Keratinocyte (primary cell): ENCODE measurements at regions not wholly inside any gene's neighbourhood (a gene's known extent, or its start where the extent isn't known, plus 50 kb on each side); places are given as distances from the start of the nearest gene placed in this dataset.

Source experiments
- DNase-seq: peaks from one replicate; pipeline ENCODE4 v3.0.0-alpha.2; 2011; ENCODE audit warnings: low read depth, missing footprints, low spot score
- FAIRE-seq: peaks from 2 replicates; lab custom pipeline; 2011; peaks lifted over from hg19 to GRCh38; lab: Jason Lieb, UNC
- H2AFZ ChIP-seq: 2 replicates; pipeline ENCODE4 v1.6.0; 2012; ENCODE audit warnings: low read length, control low read depth, inconsistent platforms; ENCODE audit not compliant: control insufficient read depth
- H3K27ac ChIP-seq: 2 replicates; pipeline ENCODE4 v1.5.1; 2011; ENCODE audit warnings: low read length; ENCODE audit not compliant: control insufficient read depth, insufficient read depth
- H3K27me3 ChIP-seq: 3 replicates; pipeline ENCODE4 v1.6.0; 2011; ENCODE audit warnings: low read length; ENCODE audit not compliant: control insufficient read depth, insufficient read depth; ENCODE audit errors: extremely low read depth
- H3K36me3 ChIP-seq, 2 experiments: 2 replicates in 1 of 2; 3 replicates in 1 of 2; pipeline ENCODE4 v1.5.1; 2011; ENCODE audit warnings: low read length in 2 of 2, mild to moderate bottlenecking in 1 of 2; ENCODE audit not compliant: control insufficient read depth in 2 of 2, insufficient read depth in 2 of 2; ENCODE audit errors: extremely low read depth in 1 of 2
- H3K4me1 ChIP-seq: 3 replicates; pipeline ENCODE4 v1.5.1; 2011; ENCODE audit warnings: low read length; ENCODE audit not compliant: control insufficient read depth, insufficient read depth; ENCODE audit errors: extremely low read depth
- H3K4me2 ChIP-seq: 3 replicates; pipeline ENCODE4 v1.6.0; 2011; ENCODE audit warnings: low read depth, low read length; ENCODE audit not compliant: control insufficient read depth, insufficient read depth; ENCODE audit errors: extremely low read depth
- H3K4me3 ChIP-seq, 3 experiments: fragments of 200-600 bp in 1 of 3; sonication (generic) in 1 of 3; 2 replicates in 2 of 3; 3 replicates in 1 of 3; pipeline ENCODE4 v1.5.1; 2011 to 2016; ENCODE audit warnings: low read length in 3 of 3, mild to moderate bottlenecking in 3 of 3, control low read depth in 2 of 3, inconsistent platforms in 1 of 3, low read depth in 1 of 3, mixed read lengths in 1 of 3, mixed run types in 1 of 3, moderate library complexity in 1 of 3; ENCODE audit not compliant: control insufficient read depth in 2 of 3, insufficient read depth in 2 of 3; ENCODE audit errors: extremely low read depth in 1 of 3
- H3K79me2 ChIP-seq: 2 replicates; pipeline ENCODE4 v1.6.0; 2012; ENCODE audit warnings: low read length; ENCODE audit not compliant: control insufficient read depth, insufficient read depth
- H3K9ac ChIP-seq: 3 replicates; pipeline ENCODE4 v1.6.0; 2011; ENCODE audit warnings: low read length; ENCODE audit not compliant: control insufficient read depth, insufficient read depth; ENCODE audit errors: extremely low read depth
- H3K9me1 ChIP-seq: 3 replicates; pipeline ENCODE4 v1.6.0; 2011; ENCODE audit warnings: low read length; ENCODE audit not compliant: control insufficient read depth, insufficient read depth; ENCODE audit errors: extremely low read depth
- H3K9me3 ChIP-seq: 2 replicates; pipeline ENCODE4 v1.5.1; 2012; ENCODE audit warnings: low read depth, low read length; ENCODE audit not compliant: control insufficient read depth
- H4K20me1 ChIP-seq: 3 replicates; pipeline ENCODE4 v1.6.0; 2011; ENCODE audit warnings: low read length; ENCODE audit not compliant: control insufficient read depth, insufficient read depth; ENCODE audit errors: extremely low read depth
- CTCF ChIP-seq, 3 experiments: IDR thresholded peaks in 1 of 3; conservative IDR thresholded peaks in 1 of 3; optimal IDR thresholded peaks in 1 of 3; 2 replicates in 2 of 3; 3 replicates in 1 of 3; pipeline versions ENCODE3 to v1.5.1; 2011; ENCODE audit warnings: low read length in 3 of 3, mild to moderate bottlenecking in 3 of 3, moderate library complexity in 2 of 3, control low read depth in 1 of 3, inconsistent platforms in 1 of 3; ENCODE audit not compliant: insufficient read depth in 2 of 3; ENCODE audit errors: extremely low read depth in 1 of 3
- EZH2 ChIP-seq: IDR thresholded peaks from one replicate; pipeline ENCODE4 v1.6.1; 2012; ENCODE audit warnings: inconsistent platforms, mild to moderate bottlenecking, low read length, moderate library complexity
- dilution Hi-C: fragments of 300-500 bp; cut with MboI; formaldehyde crosslinking; loops from one replicate; pipeline ENCODE4 v1.7.0; 2020; ENCODE audit warnings: low sequenced_read_pairs; ENCODE audit not compliant: extremely low pct_ligation_motif_present

GRCh38 chr3:3468596-3468995 lies 289.1 kb upstream of the CRBN start:
- H3K79me2 ChIP-seq: no peaks in the 10 kb centered on the region
- H3K4me2 ChIP-seq: no peak overlapping the region
- TF ChIP-seq CTCF (optimal IDR thresholded peaks at IDR 0.05 in 1 of 3, IDR thresholded peaks at IDR 0.05 in 1 of 3, conservative IDR thresholded peaks at IDR 0.05 in 1 of 3; ENCODE audit: extremely low read depth in 1 of 3, insufficient read depth in 2 of 3, low read length in 3 of 3): no peak
- no peak for TF ChIP-seq EZH2
- dilution Hi-C loops: no loop called here
- FAIRE-seq (no peak), DNase-seq (no peak)
- no peak overlapping the region for H2AFZ ChIP-seq
- no peaks in the 10 kb centered on the region for H3K36me3 ChIP-seq
- H3K9me3 ChIP-seq: no peaks in the 10 kb centered on the region
- H3K27ac ChIP-seq: no peak overlapping the region
- no peaks in the 10 kb centered on the region for H3K4me1 ChIP-seq
- no peaks in the 10 kb centered on the region for H3K27me3 ChIP-seq
- H3K4me3 ChIP-seq: no peak overlapping the region
- H3K9me1 ChIP-seq: no peaks in the 10 kb centered on the region
- no peaks in the 10 kb centered on the region for H4K20me1 ChIP-seq
- no peak overlapping the region for H3K9ac ChIP-seq

- Histone ChIP-seq H3K9ac (no peak overlapping the region), H2AFZ (no peak overlapping the region), H3K4me3 (no peak overlapping the region), H3K36me3 (no peaks in the 10 kb centered on the region), H3K27ac (no peak overlapping the region), H3K27me3 (no peaks in the 10 kb centered on the region), H3K79me2 (no peaks in the 10 kb centered on the region), H3K9me1 (no peaks in the 10 kb centered on the region), H3K4me2 (no peak overlapping the region), H4K20me1 (no peaks in the 10 kb centered on the region), H3K9me3 (no peaks in the 10 kb centered on the region), H3K4me1 (no peaks in the 10 kb centered on the region)
- no peak for TF ChIP-seq EZH2
- no peak for TF ChIP-seq CTCF (optimal IDR thresholded peaks at IDR 0.05 in 1 of 3, IDR thresholded peaks at IDR 0.05 in 1 of 3, conservative IDR thresholded peaks at IDR 0.05 in 1 of 3; ENCODE audit: extremely low read depth in 1 of 3, insufficient read depth in 2 of 3, low read length in 3 of 3)
- FAIRE-seq: no peak
- no peak for DNase-seq
- dilution Hi-C loops: no loop called here
These were observed 284.6 kb upstream of the CRBN start for GRCh38 chr3:3464131-3464530.
